ENCODE measurements at regions not wholly inside any gene's neighbourhood (a gene's known extent, or its start where the extent isn't known, plus 50 kb on each side); places are given as distances from the start of the nearest gene placed in this dataset.
A peak's percentile ranks its signal among the peaks of the same experiment; 100 is the strongest.

DNA sequence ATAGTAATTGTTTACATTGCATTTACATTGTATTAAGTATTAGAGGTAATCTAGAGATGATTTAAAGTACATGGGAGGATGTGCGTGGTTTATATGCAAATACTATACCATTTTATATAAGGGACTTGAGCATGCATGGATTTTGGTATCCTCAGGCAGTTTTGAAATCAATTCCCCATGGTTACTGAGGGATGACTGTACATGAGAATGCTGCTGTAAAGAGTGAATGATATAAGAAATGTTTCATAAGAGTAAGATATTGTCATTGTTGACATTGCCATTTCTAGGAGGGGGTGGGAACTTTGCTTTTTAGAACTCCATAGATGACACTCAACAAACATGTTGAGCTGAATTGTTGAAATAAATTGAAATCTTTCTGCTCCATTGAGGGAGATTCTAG lies 185.0 kb downstream of the SEMA6A start:
- Mint-ChIP-seq H3K9me3 (peaks cover 25% of the 10 kb centered on the region), H3K27me3 (no peaks in the 10 kb centered on the region), H3K4me1 (no peaks in the 10 kb centered on the region), H3K36me3 (ENCODE audit: low read depth) (peaks cover 17% of the 10 kb centered on the region), H3K4me3 (no peak overlapping the region), H3K27ac (no peak overlapping the region)
- no peak for DNase-seq
- ATAC-seq = no peak

DNA sequence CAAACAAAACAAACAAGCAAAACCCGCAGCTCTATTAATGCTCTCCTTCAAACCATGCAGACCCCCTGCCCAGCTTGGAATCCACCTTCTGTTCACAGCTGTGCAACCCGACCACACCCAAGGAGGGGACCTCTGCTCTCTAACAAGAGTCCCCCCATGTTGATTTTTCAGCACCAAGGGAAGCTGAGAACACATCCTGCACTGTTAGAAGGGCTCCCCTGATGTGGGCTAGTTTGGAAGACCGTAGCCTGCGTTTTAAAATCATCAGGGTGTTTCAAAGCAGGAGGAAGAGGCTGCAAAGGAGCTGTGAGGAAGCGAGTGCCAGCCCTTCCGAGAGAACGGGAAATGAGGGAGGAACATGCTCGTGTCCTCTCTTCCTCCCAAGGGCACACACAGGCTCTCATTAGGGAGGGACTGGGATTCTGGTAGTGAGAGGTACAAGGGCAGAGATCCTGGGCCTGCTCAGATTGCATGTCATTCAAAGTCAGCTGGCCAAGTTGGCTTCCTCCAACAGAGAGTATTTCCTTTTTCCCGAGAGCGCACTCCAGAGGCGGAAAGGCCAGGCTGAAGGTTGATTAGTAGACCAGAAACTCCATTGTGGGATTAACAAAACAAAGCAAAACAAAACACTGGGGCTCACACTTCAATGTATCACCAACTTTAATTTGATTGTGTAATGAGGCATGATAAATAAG lies 185.9 kb downstream of the SEMA6A start:
- peaks cover 25% of the 10 kb centered on the region for H3K9me3 Mint-ChIP-seq
- H3K4me3 Mint-ChIP-seq = no peak overlapping the region
- no peak for ATAC-seq
- H3K4me1 Mint-ChIP-seq = no peaks in the 10 kb centered on the region
- no peak overlapping the region for H3K27ac Mint-ChIP-seq
- H3K27me3 Mint-ChIP-seq = no peaks in the 10 kb centered on the region
- H3K36me3 Mint-ChIP-seq (ENCODE audit: low read depth) = peaks cover 17% of the 10 kb centered on the region
- DNase-seq = no peak

DNA sequence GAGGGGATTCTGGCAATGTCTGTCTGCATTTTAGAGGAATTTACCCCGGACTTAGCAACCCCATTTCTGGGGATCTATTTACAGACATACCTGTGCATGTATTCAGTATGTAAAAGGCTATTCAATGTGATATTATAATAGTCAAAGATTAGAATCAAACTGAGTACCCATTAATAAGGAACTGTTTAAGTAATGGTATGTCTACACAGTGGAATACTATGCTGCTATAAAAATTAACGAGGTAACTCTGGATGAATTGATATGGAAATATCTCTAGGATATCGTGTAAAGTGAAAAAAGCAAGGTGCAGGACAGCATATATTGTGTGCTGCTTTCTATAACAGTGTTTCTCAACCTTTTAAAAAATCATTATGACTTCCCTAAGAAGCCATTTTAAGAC lies 186.9 kb downstream of the SEMA6A start:
- H3K9me3 Mint-ChIP-seq = peaks cover 25% of the 10 kb centered on the region

DNA sequence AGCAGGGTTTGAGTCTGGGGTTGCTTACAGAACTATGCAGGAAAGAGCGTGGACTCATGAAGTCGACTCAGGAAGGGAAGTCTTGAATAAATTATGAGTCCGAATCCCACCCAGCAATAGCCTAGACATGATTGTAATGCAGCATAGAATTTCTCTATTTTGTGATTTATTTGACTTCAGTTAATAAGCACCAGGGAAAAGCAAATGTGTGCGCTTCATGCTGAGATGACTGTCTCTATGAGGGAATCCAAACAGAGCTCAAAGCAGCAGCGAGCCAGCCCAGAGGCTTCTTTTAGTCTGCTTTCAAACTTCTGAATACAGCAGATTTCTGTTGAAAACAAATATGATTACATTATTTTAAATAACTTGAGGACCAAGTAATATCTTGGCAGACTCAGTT lies 188.0 kb downstream of the SEMA6A start:
- H3K27me3 Mint-ChIP-seq = no peaks in the 10 kb centered on the region
- no peak overlapping the region for H3K27ac Mint-ChIP-seq

More for the DNA sequence above, 186.9 kb downstream of the SEMA6A start:
- H3K4me3 Mint-ChIP-seq = no peak overlapping the region
- H3K27ac Mint-ChIP-seq = no peak overlapping the region
- ATAC-seq (no peak), DNase-seq (no peak)
- no peaks in the 10 kb centered on the region for H3K27me3 Mint-ChIP-seq
- H3K36me3 Mint-ChIP-seq (ENCODE audit: low read depth) = peaks cover 21% of the 10 kb centered on the region
- H3K4me1 Mint-ChIP-seq = no peaks in the 10 kb centered on the region

DNA sequence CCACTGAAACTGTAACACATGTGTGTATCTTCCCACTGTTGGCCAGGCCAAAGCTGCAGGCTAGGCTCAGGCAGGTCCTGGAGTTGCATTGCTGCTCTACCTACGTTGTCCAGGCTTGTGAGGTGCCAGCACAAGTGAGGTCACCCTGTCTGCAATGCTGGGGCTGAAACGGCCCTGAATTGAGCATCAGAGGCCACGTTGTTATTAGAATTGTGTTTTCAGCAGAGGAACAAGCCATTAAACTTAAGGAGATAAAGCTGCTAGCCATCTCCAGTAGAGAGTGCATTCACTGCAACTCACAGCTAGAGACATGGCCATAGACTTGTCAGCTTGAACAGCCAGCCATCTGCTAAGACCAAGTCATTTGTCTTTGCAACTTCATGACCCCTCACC lies 191.8 kb downstream of the SEMA6A start:
- Mint-ChIP-seq H3K27ac (no peak overlapping the region), H3K36me3 (ENCODE audit: low read depth) (peaks cover 22% of the 10 kb centered on the region), H3K27me3 (no peaks in the 10 kb centered on the region), H3K4me3 (no peak overlapping the region), H3K4me1 (no peaks in the 10 kb centered on the region), H3K9me3 (peaks cover 18% of the 10 kb centered on the region)
- ATAC-seq (no peak), DNase-seq (no peak)

More for the DNA sequence above, 188.0 kb downstream of the SEMA6A start:
- peaks cover 27% of the 10 kb centered on the region for H3K36me3 Mint-ChIP-seq (ENCODE audit: low read depth)
- DNase-seq (no peak), ATAC-seq (no peak)
- H3K4me1 Mint-ChIP-seq = no peaks in the 10 kb centered on the region
- H3K9me3 Mint-ChIP-seq = peaks cover 22% of the 10 kb centered on the region
- no peak overlapping the region for H3K4me3 Mint-ChIP-seq

DNA sequence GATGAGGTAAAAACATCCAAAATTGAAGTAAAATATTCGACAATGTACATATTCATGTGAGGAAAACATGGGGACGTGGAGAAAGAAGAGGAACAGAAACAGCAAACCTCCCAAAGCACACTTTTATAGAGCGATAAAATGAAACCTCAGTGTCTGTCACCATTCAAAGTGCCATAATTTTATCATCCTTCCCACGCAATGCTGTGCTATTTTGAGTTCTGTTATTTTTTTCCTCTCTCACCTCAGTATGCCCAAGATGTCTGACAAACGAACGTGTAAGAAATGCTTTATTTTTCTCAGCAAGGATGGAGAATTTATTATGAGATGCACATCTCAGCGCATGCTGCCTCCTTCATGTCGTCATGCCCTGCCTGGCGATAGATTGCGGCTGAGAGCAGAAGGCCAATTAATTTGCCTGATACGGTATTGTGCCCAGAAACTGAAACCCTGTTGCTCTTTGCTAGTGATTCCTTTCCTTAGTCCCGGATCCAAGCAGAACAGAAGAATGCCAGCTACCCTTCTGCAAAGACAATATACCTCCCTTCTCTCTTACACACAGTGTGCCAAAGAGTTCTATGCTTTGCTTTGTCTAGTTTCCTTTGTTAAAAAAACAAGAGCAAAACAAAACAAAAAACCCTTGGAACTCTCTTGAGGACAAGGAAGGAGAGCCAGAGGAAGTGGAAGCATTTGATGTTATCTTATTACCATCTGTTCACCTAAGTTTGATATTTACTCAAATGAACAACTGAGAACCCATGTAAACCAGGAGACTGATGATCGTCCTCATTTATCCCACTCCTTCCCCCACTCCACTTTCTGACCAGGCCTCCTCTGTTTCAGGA lies 192.4 kb downstream of the SEMA6A start:
- DNase-seq = no peak
- H3K4me1 Mint-ChIP-seq = no peaks in the 10 kb centered on the region
- no peak for ATAC-seq
- no peaks in the 10 kb centered on the region for H3K27me3 Mint-ChIP-seq
- H3K9me3 Mint-ChIP-seq = peaks cover 12% of the 10 kb centered on the region
- H3K27ac Mint-ChIP-seq = no peak overlapping the region
- H3K4me3 Mint-ChIP-seq = no peak overlapping the region
- H3K36me3 Mint-ChIP-seq (ENCODE audit: low read depth) = peaks cover 20% of the 10 kb centered on the region

DNA sequence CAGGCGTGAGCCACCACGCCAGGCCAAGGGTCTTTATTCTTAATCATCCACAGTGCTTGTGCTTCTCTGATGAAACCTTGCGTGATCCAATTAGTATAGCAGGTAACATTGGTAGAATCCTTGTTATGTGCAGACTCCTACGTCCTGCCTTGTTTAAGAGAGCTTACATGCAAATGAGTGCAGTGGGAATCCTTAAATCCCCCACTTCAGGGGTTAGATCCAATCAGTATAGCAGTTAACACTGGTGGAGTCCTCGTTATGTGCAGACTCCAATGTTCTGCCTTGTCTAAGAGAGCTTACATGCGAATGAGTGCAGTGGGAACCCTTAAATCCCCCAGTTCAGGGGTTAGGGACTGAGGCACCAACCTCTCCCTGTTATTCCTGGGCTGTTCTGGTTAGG lies 193.4 kb downstream of the SEMA6A start:
- no peaks in the 10 kb centered on the region for H3K27me3 Mint-ChIP-seq
- H3K4me3 Mint-ChIP-seq = no peak overlapping the region
- H3K36me3 Mint-ChIP-seq (ENCODE audit: low read depth) = peaks cover 15% of the 10 kb centered on the region
- no peak overlapping the region for H3K27ac Mint-ChIP-seq
- no peaks in the 10 kb centered on the region for H3K4me1 Mint-ChIP-seq
- no peak for ATAC-seq
- DNase-seq = no peak
- H3K9me3 Mint-ChIP-seq = peaks cover 7% of the 10 kb centered on the region

DNA sequence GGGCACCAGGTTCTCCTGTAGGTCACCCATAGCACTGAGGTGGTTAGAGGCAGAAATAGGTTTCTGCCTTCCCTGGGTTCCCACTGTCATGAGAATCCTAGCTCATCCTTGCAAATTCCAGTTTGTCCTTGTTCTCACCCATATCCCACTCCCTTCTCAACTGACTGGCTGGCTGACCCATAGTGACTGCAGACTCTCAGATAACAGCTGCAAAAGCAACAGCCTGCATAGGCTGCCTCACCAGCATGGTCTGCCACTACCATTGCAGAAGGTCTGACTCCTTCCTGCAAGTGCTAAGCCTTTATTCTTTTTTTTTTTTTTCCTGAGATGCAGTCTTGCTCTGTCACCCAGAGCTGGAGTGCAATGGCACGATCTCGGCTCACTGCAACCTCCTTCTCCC lies 194.0 kb downstream of the SEMA6A start:
- no peak for DNase-seq
- ATAC-seq = no peak

DNA sequence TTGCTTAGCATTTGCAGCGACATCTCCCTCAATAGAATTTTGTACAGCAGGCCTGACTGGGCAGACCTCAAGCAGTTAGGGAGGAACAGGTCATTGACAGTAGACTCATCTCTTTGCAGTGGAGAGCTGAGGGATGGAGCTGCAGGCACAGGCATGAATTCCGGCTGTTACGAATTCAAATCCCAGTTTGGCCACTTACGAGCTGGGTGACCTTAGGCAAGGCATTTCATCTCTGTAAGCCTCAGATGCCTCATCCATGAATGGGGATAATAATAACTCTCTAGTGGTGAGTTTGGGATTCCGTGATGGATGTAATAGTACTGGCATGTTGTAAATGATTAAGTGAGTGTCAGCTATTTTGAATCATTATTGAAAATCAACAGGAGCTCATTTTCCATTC lies 195.3 kb downstream of the SEMA6A start:
- Mint-ChIP-seq H3K4me1 (peaks cover 2% of the 10 kb centered on the region), H3K27me3 (no peaks in the 10 kb centered on the region), H3K36me3 (ENCODE audit: low read depth) (peaks cover 10% of the 10 kb centered on the region), H3K9me3 (no peaks in the 10 kb centered on the region), H3K27ac (no peak overlapping the region), H3K4me3 (no peak overlapping the region)
- DNase-seq (no peak), ATAC-seq (no peak)

More for the DNA sequence above, 194.0 kb downstream of the SEMA6A start:
- no peaks in the 10 kb centered on the region for H3K4me1 Mint-ChIP-seq
- H3K27me3 Mint-ChIP-seq = no peaks in the 10 kb centered on the region
- H3K36me3 Mint-ChIP-seq (ENCODE audit: low read depth) = peaks cover 10% of the 10 kb centered on the region
- peaks cover under 1% of the 10 kb centered on the region for H3K9me3 Mint-ChIP-seq
- H3K4me3 Mint-ChIP-seq = no peak overlapping the region
- no peak overlapping the region for H3K27ac Mint-ChIP-seq

DNA sequence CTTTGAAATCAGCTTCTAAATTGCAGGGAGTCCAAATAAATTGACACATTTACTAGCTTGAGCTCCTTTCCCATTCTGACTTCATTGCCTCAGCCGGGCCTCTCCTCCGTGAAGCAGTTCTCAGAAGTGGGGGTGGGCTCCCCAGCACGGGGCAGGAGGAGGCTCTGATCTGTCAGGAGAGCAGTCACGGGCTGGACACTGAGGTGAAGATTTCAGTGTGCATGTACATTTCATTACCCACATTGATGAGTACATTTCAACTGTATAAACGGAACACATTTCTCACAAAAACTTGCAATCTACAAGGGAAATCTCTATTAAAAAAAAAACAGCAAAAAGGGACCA lies 195.9 kb downstream of the SEMA6A start:
- peaks cover 2% of the 10 kb centered on the region for H3K4me1 Mint-ChIP-seq
- no peaks in the 10 kb centered on the region for H3K27me3 Mint-ChIP-seq
- no peaks in the 10 kb centered on the region for H3K9me3 Mint-ChIP-seq
- no peak overlapping the region for H3K27ac Mint-ChIP-seq
- no peak overlapping the region for H3K4me3 Mint-ChIP-seq
- DNase-seq = no peak
- no peak for ATAC-seq
- peaks cover 10% of the 10 kb centered on the region for H3K36me3 Mint-ChIP-seq (ENCODE audit: low read depth)

DNA sequence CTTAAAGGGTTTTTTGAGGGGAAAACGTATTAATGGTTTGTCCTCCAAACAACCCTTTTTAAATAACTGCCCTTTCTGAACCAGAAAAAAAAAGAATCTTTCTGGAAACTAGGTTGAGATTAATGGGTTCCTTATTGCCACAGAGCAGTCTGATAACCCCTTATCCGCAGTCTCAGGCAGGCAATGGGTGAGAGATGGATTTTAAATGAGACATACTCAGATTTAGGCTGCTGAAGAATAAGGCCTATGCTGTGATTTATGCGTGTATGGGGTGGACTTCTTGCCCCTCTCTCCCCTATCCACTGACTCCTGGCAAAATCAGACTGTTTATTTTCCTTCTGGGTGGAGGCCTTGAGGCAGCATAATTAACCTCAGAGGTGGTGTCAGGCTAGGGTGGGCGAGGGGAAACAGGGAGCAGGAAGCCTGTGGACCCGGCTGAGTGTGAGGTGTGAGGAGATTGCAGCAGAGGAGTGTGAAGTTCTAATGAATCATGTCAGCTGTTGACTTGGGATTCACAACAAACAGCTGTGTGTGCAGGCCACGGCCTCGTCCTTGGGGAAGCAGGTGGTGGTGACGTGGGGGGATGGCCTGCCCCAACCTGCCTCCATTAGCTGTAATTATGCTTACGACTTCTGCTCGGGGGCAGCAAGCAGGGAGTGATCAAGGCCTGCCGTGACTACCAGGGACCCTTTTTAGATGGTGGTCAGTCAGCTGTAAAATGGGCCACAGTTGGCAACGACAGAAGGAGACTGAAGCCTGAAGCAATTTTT lies 196.4 kb downstream of the SEMA6A start:
- H3K27ac Mint-ChIP-seq = no peak overlapping the region
- no peak for DNase-seq
- no peaks in the 10 kb centered on the region for H3K27me3 Mint-ChIP-seq
- no peaks in the 10 kb centered on the region for H3K9me3 Mint-ChIP-seq
- H3K4me1 Mint-ChIP-seq = peaks cover 6% of the 10 kb centered on the region
- H3K4me3 Mint-ChIP-seq = no peak overlapping the region
- ATAC-seq = no peak
- H3K36me3 Mint-ChIP-seq (ENCODE audit: low read depth) = peaks cover 10% of the 10 kb centered on the region

DNA sequence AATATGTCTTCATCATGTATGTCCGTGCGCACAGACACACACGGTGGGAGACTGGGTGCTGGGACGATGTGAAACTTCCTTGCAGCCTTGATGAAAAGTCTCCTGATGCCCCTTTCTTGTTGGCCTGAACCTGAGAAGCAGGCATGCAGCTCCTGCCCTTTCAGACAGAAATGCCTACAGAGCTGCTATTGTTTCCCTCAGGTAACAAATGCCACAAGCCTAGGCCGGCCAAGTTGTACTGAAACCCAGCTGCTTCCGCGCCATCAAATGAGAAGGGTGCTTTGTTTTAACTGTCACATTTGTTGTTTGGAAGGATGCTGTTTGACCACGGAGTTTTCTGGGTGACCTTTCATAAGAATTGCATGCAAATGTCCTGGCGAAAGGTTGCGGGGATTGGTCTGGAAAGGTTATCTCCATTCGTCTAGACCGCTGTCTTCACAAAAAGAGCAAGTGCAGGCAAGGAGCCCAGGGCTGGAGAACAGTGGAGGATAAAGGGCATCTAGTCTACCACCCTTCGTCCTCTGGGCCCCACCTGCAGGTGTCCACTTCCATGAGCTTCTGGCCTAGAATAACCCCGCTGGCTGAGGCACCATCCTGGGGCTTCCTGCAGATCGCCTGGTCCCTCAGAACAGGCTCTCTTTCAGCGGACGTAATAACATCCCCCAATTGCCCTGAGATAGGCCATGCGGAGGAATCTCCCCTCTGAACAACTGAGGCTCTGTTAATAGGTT lies 197.2 kb downstream of the SEMA6A start:
- no peak for ATAC-seq
- H3K4me1 Mint-ChIP-seq = peaks cover 9% of the 10 kb centered on the region
- H3K27ac Mint-ChIP-seq = no peak overlapping the region
- no peak for DNase-seq
- peaks cover 7% of the 10 kb centered on the region for H3K36me3 Mint-ChIP-seq (ENCODE audit: low read depth)
- no peaks in the 10 kb centered on the region for H3K9me3 Mint-ChIP-seq
- no peak overlapping the region for H3K4me3 Mint-ChIP-seq
- H3K27me3 Mint-ChIP-seq = no peaks in the 10 kb centered on the region

DNA sequence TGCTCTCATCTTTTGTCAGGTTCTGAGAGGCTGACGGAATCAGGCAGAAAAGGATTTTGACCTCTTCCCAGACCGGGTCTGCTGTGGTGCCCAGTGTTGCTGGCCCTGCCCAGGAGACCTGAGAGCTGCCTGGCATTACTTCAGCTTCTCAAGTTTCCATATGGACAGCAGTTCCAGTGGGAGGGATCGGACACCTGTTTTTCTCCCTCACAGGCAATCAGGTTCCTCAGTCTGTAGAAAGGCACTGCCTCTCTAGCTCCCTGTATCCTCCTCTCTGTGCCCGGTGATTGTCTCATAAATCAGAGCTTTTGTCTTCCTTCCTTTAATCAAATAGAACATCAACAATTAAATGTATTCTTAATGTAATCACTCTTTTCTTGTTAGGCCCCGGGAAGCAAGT lies 198.7 kb downstream of the SEMA6A start:
- H3K27ac Mint-ChIP-seq = no peak overlapping the region
- H3K9me3 Mint-ChIP-seq = no peaks in the 10 kb centered on the region
- ATAC-seq (no peak), DNase-seq (no peak)
- peaks cover 2% of the 10 kb centered on the region for H3K36me3 Mint-ChIP-seq (ENCODE audit: low read depth)
- no peak overlapping the region for H3K4me3 Mint-ChIP-seq
- no peaks in the 10 kb centered on the region for H3K27me3 Mint-ChIP-seq
- peaks cover 9% of the 10 kb centered on the region for H3K4me1 Mint-ChIP-seq

DNA sequence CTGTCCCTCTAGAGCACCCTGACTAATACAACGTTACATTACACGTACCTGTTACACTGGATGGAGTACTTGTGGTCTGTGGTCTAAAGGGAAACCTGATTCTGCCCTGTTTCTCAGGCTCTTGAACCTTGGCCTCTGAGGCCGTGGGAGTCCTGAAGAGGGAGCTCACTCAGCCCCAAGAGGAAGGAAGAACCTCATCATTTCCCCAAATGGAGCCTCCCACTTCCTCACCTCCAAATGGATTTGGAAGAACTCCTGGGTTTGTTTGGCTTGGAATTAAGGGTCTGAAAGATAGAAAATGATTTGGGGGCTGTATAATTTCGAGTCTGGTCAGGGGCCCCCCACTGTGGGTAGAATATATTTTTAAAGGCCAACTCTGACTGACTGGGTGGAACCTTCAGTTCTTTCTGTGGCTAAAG lies 200.2 kb downstream of the SEMA6A start:
- Mint-ChIP-seq H3K36me3 (ENCODE audit: low read depth) (peaks cover 2% of the 10 kb centered on the region), H3K9me3 (no peaks in the 10 kb centered on the region), H3K27me3 (no peaks in the 10 kb centered on the region), H3K4me1 (peaks cover 17% of the 10 kb centered on the region), H3K4me3 (no peak overlapping the region), H3K27ac (no peak overlapping the region)
- DNase-seq (no peak), ATAC-seq (peak; percentile 51)
